Keratinocyte (primary cell): ENCODE measurements at regions not wholly inside any gene's neighbourhood (a gene's known extent, or its start where the extent isn't known, plus 50 kb on each side); places are given as distances from the start of the nearest gene placed in this dataset.

ENCODE experiments used
- DNase-seq: peaks from one replicate; pipeline ENCODE4 v3.0.0-alpha.2; 2011; ENCODE audit warnings: low read depth, missing footprints, low spot score
- FAIRE-seq: peaks from 2 replicates; lab custom pipeline; 2011; peaks lifted over from hg19 to GRCh38; lab: Jason Lieb, UNC
- H2AFZ ChIP-seq: 2 replicates; pipeline ENCODE4 v1.6.0; 2012; ENCODE audit warnings: low read length, control low read depth, inconsistent platforms; ENCODE audit not compliant: control insufficient read depth
- H3K27ac ChIP-seq: 2 replicates; pipeline ENCODE4 v1.5.1; 2011; ENCODE audit warnings: low read length; ENCODE audit not compliant: control insufficient read depth, insufficient read depth
- H3K27me3 ChIP-seq: 3 replicates; pipeline ENCODE4 v1.6.0; 2011; ENCODE audit warnings: low read length; ENCODE audit not compliant: control insufficient read depth, insufficient read depth; ENCODE audit errors: extremely low read depth
- H3K36me3 ChIP-seq, 2 experiments: 2 replicates in 1 of 2; 3 replicates in 1 of 2; pipeline ENCODE4 v1.5.1; 2011; ENCODE audit warnings: low read length in 2 of 2, mild to moderate bottlenecking in 1 of 2; ENCODE audit not compliant: control insufficient read depth in 2 of 2, insufficient read depth in 2 of 2; ENCODE audit errors: extremely low read depth in 1 of 2
- H3K4me1 ChIP-seq: 3 replicates; pipeline ENCODE4 v1.5.1; 2011; ENCODE audit warnings: low read length; ENCODE audit not compliant: control insufficient read depth, insufficient read depth; ENCODE audit errors: extremely low read depth
- H3K4me2 ChIP-seq: 3 replicates; pipeline ENCODE4 v1.6.0; 2011; ENCODE audit warnings: low read depth, low read length; ENCODE audit not compliant: control insufficient read depth, insufficient read depth; ENCODE audit errors: extremely low read depth
- H3K4me3 ChIP-seq, 3 experiments: fragments of 200-600 bp in 1 of 3; sonication (generic) in 1 of 3; 2 replicates in 2 of 3; 3 replicates in 1 of 3; pipeline ENCODE4 v1.5.1; 2011 to 2016; ENCODE audit warnings: low read length in 3 of 3, mild to moderate bottlenecking in 3 of 3, control low read depth in 2 of 3, inconsistent platforms in 1 of 3, low read depth in 1 of 3, mixed read lengths in 1 of 3, mixed run types in 1 of 3, moderate library complexity in 1 of 3; ENCODE audit not compliant: control insufficient read depth in 2 of 3, insufficient read depth in 2 of 3; ENCODE audit errors: extremely low read depth in 1 of 3
- H3K79me2 ChIP-seq: 2 replicates; pipeline ENCODE4 v1.6.0; 2012; ENCODE audit warnings: low read length; ENCODE audit not compliant: control insufficient read depth, insufficient read depth
- H3K9ac ChIP-seq: 3 replicates; pipeline ENCODE4 v1.6.0; 2011; ENCODE audit warnings: low read length; ENCODE audit not compliant: control insufficient read depth, insufficient read depth; ENCODE audit errors: extremely low read depth
- H3K9me1 ChIP-seq: 3 replicates; pipeline ENCODE4 v1.6.0; 2011; ENCODE audit warnings: low read length; ENCODE audit not compliant: control insufficient read depth, insufficient read depth; ENCODE audit errors: extremely low read depth
- H3K9me3 ChIP-seq: 2 replicates; pipeline ENCODE4 v1.5.1; 2012; ENCODE audit warnings: low read depth, low read length; ENCODE audit not compliant: control insufficient read depth
- H4K20me1 ChIP-seq: 3 replicates; pipeline ENCODE4 v1.6.0; 2011; ENCODE audit warnings: low read length; ENCODE audit not compliant: control insufficient read depth, insufficient read depth; ENCODE audit errors: extremely low read depth
- CTCF ChIP-seq, 3 experiments: IDR thresholded peaks in 1 of 3; conservative IDR thresholded peaks in 1 of 3; optimal IDR thresholded peaks in 1 of 3; 2 replicates in 2 of 3; 3 replicates in 1 of 3; pipeline versions ENCODE3 to v1.5.1; 2011; ENCODE audit warnings: low read length in 3 of 3, mild to moderate bottlenecking in 3 of 3, moderate library complexity in 2 of 3, control low read depth in 1 of 3, inconsistent platforms in 1 of 3; ENCODE audit not compliant: insufficient read depth in 2 of 3; ENCODE audit errors: extremely low read depth in 1 of 3
- EZH2 ChIP-seq: IDR thresholded peaks from one replicate; pipeline ENCODE4 v1.6.1; 2012; ENCODE audit warnings: inconsistent platforms, mild to moderate bottlenecking, low read length, moderate library complexity
- dilution Hi-C: fragments of 300-500 bp; cut with MboI; formaldehyde crosslinking; loops from one replicate; pipeline ENCODE4 v1.7.0; 2020; ENCODE audit warnings: low sequenced_read_pairs; ENCODE audit not compliant: extremely low pct_ligation_motif_present

GRCh38 chr3:191750618-191751017, 289.7 kb downstream of the PYDC2 start:
- TF ChIP-seq CTCF (optimal IDR thresholded peaks at IDR 0.05 in 1 of 3, IDR thresholded peaks at IDR 0.05 in 1 of 3, conservative IDR thresholded peaks at IDR 0.05 in 1 of 3; ENCODE audit: extremely low read depth in 1 of 3, insufficient read depth in 2 of 3, low read length in 3 of 3) (no peak), EZH2 (no peak)
- Histone ChIP-seq H3K4me3 (no peak overlapping the region), H3K9me1 (no peaks in the 10 kb centered on the region), H3K4me2 (no peak overlapping the region), H3K9me3 (no peaks in the 10 kb centered on the region), H2AFZ (no peak overlapping the region), H3K27ac (no peak overlapping the region), H3K9ac (no peak overlapping the region), H4K20me1 (no peaks in the 10 kb centered on the region), H3K36me3 (no peaks in the 10 kb centered on the region), H3K4me1 (no peaks in the 10 kb centered on the region), H3K27me3 (no peaks in the 10 kb centered on the region), H3K79me2 (no peaks in the 10 kb centered on the region)
- DNase-seq (no peak), FAIRE-seq (no peak)
- dilution Hi-C loops, result no loop called here

- H3K9me1 ChIP-seq, result no peaks in the 10 kb centered on the region
- H3K4me2 ChIP-seq, result peak overlapping the region; percentile 9
- H4K20me1 ChIP-seq, result no peaks in the 10 kb centered on the region
- no peak overlapping the region for H2AFZ ChIP-seq
- dilution Hi-C loops, result no loop called here
- no peaks in the 10 kb centered on the region for H3K9me3 ChIP-seq
- no peak overlapping the region for H3K4me3 ChIP-seq
- no peaks in the 10 kb centered on the region for H3K36me3 ChIP-seq
- no peak for FAIRE-seq
- H3K27me3 ChIP-seq, result no peaks in the 10 kb centered on the region
- no peak overlapping the region for H3K9ac ChIP-seq
- DNase-seq, result no peak
- no peaks in the 10 kb centered on the region for H3K79me2 ChIP-seq
- TF ChIP-seq CTCF (optimal IDR thresholded peaks at IDR 0.05 in 1 of 3, IDR thresholded peaks at IDR 0.05 in 1 of 3, conservative IDR thresholded peaks at IDR 0.05 in 1 of 3; ENCODE audit: extremely low read depth in 1 of 3, insufficient read depth in 2 of 3, low read length in 3 of 3), result no peak
- no peak for TF ChIP-seq EZH2
- H3K4me1 ChIP-seq, result no peaks in the 10 kb centered on the region
- H3K27ac ChIP-seq, result no peak overlapping the region
These were observed 292.2 kb downstream of the PYDC2 start for GRCh38 chr3:191753196-191753595.
